ENCODE measurements at regions not wholly inside any gene's neighbourhood (a gene's known extent, or its start where the extent isn't known, plus 50 kb on each side); places are given as distances from the start of the nearest gene placed in this dataset.

DNA sequence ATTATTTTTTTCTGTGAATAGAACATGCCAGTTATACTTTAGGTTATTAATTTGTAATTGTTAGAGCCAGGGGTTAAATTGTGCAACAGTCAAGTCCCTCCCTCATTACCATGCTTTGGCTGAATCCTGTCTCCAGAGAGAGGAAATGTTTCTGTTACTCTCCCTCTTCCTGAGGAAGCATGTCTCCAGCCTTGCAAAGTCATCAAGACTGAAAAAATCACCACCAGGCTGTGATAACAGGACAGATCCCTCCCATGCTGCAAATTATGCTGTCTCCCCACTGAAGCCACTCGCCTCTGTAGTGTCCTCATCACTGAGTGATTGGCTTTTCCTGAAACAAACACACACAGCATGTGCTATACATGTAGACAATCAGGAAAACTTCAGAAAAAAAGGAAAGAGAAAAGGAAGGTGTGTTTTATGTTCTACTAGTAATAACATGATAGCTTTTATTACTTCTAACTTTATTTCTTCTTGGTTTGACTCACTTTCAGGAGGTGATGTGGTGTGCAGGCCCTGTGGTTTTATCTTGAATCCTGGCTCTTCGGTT lies 290.0 kb upstream of the JAG1 start (continued):
- no peak for TF ChIP-seq BACH1 (IDR thresholded peaks at IDR 0.05; ENCODE audit: low read length)
- TF ChIP-seq NANOG (IDR thresholded peaks at IDR 0.05; ENCODE audit: insufficient read depth, low read depth, low read length, poor library complexity, severe bottlenecking), result no peak
- no peak for TF ChIP-seq EZH2 (IDR thresholded peaks at IDR 0.05; ENCODE audit: low read depth, low read length, severe bottlenecking)
- no peak for TF ChIP-seq YY1 (IDR thresholded peaks at IDR 0.05; ENCODE audit: low read depth, low read length)
- TF ChIP-seq, protein P1, sequence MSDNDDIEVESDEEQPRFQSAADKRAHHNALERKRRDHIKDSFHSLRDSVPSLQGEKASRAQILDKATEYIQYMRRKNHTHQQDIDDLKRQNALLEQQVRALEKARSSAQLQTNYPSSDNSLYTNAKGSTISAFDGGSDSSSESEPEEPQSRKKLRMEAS (IDR thresholded peaks at IDR 0.05), result no peak
- TF ChIP-seq, protein P2, sequence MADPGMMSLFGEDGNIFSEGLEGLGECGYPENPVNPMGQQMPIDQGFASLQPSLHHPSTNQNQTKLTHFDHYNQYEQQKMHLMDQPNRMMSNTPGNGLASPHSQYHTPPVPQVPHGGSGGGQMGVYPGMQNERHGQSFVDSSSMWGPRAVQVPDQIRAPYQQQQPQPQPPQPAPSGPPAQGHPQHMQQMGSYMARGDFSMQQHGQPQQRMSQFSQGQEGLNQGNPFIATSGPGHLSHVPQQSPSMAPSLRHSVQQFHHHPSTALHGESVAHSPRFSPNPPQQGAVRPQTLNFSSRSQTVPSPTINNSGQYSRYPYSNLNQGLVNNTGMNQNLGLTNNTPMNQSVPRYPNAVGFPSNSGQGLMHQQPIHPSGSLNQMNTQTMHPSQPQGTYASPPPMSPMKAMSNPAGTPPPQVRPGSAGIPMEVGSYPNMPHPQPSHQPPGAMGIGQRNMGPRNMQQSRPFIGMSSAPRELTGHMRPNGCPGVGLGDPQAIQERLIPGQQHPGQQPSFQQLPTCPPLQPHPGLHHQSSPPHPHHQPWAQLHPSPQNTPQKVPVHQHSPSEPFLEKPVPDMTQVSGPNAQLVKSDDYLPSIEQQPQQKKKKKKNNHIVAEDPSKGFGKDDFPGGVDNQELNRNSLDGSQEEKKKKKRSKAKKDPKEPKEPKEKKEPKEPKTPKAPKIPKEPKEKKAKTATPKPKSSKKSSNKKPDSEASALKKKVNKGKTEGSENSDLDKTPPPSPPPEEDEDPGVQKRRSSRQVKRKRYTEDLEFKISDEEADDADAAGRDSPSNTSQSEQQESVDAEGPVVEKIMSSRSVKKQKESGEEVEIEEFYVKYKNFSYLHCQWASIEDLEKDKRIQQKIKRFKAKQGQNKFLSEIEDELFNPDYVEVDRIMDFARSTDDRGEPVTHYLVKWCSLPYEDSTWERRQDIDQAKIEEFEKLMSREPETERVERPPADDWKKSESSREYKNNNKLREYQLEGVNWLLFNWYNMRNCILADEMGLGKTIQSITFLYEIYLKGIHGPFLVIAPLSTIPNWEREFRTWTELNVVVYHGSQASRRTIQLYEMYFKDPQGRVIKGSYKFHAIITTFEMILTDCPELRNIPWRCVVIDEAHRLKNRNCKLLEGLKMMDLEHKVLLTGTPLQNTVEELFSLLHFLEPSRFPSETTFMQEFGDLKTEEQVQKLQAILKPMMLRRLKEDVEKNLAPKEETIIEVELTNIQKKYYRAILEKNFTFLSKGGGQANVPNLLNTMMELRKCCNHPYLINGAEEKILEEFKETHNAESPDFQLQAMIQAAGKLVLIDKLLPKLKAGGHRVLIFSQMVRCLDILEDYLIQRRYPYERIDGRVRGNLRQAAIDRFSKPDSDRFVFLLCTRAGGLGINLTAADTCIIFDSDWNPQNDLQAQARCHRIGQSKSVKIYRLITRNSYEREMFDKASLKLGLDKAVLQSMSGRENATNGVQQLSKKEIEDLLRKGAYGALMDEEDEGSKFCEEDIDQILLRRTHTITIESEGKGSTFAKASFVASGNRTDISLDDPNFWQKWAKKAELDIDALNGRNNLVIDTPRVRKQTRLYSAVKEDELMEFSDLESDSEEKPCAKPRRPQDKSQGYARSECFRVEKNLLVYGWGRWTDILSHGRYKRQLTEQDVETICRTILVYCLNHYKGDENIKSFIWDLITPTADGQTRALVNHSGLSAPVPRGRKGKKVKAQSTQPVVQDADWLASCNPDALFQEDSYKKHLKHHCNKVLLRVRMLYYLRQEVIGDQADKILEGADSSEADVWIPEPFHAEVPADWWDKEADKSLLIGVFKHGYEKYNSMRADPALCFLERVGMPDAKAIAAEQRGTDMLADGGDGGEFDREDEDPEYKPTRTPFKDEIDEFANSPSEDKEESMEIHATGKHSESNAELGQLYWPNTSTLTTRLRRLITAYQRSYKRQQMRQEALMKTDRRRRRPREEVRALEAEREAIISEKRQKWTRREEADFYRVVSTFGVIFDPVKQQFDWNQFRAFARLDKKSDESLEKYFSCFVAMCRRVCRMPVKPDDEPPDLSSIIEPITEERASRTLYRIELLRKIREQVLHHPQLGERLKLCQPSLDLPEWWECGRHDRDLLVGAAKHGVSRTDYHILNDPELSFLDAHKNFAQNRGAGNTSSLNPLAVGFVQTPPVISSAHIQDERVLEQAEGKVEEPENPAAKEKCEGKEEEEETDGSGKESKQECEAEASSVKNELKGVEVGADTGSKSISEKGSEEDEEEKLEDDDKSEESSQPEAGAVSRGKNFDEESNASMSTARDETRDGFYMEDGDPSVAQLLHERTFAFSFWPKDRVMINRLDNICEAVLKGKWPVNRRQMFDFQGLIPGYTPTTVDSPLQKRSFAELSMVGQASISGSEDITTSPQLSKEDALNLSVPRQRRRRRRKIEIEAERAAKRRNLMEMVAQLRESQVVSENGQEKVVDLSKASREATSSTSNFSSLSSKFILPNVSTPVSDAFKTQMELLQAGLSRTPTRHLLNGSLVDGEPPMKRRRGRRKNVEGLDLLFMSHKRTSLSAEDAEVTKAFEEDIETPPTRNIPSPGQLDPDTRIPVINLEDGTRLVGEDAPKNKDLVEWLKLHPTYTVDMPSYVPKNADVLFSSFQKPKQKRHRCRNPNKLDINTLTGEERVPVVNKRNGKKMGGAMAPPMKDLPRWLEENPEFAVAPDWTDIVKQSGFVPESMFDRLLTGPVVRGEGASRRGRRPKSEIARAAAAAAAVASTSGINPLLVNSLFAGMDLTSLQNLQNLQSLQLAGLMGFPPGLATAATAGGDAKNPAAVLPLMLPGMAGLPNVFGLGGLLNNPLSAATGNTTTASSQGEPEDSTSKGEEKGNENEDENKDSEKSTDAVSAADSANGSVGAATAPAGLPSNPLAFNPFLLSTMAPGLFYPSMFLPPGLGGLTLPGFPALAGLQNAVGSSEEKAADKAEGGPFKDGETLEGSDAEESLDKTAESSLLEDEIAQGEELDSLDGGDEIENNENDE (IDR thresholded peaks at IDR 0.05; ENCODE audit: insufficient replicate concordance, low read length), result no peak

All from H1 (cell line).